HepG2 (cell line): ENCODE measurements at regions not wholly inside any gene's neighbourhood (a gene's known extent, or its start where the extent isn't known, plus 50 kb on each side); places are given as distances from the start of the nearest gene placed in this dataset.
"Not testable (repeated sequence)": the region's sequence is repeated elsewhere in the genome, so short reads cannot be mapped to it uniquely, and the experiment has no call there.

ENCODE experiments used
- ATAC-seq: fragments of 200-7000 bp; cut with Tn5 transposase; 3 replicates; pipeline ENCODE4 v1.9.1; 2020; ENCODE audit warnings: mild to moderate bottlenecking, moderate library complexity
- BruUV-seq: library from RNA; stranded (reverse); fragments of 400-500 nt; replicated peaks from 2 replicates; lab custom pipeline; 2021; lab: Mats Ljungman, UMichigan
- CTCF ChIA-PET: fragments of 300-600 bp; formaldehyde crosslinking; extraction: SDS; loops from one replicate; lab custom pipeline; 2021; ENCODE audit warnings: low total read pairs, inconsistent platforms, low intra/inter-chr PET ratio; lab: Yijun Ruan, JAX
- POLR2A ChIA-PET: fragments of 350-600 bp; sonication (Branson Sonifier 250); formaldehyde crosslinking; loops from one replicate; lab custom pipeline; 2020; ENCODE audit warnings: antibody characterized with exemption, inconsistent platforms; lab: Yijun Ruan, JAX
- DNase-seq: peaks from one replicate; pipeline ENCODE4 v3.0.0-alpha.2; 2015; ENCODE audit warnings: low spot score
- FAIRE-seq: peaks from 3 replicates; lab custom pipeline; 2011; peaks lifted over from hg19 to GRCh38; lab: Jason Lieb, UNC
- H2AFZ ChIP-seq: one replicate; pipeline ENCODE4 v1.6.1; 2011; ENCODE audit warnings: low read length, inconsistent platforms
- H3K27ac ChIP-seq: fragments of 300-600 bp; 3 replicates; pipeline ENCODE4 v1.8.0; 2011; ENCODE audit warnings: mixed run types, mild to moderate bottlenecking, mixed read lengths, low read length, inconsistent platforms; ENCODE audit not compliant: insufficient read depth; ENCODE audit errors: extremely low read length
- H3K27me3 ChIP-seq, 2 experiments: fragments of 200-600 bp in 1 of 2; 2 replicates in 1 of 2; 3 replicates in 1 of 2; pipeline versions ENCODE4 v1.6.0 to v1.8.0; 2011; ENCODE audit warnings: low read length in 2 of 2, mild to moderate bottlenecking in 2 of 2, moderate library complexity in 2 of 2, inconsistent platforms in 1 of 2; ENCODE audit not compliant: insufficient read depth in 2 of 2, control insufficient read depth in 1 of 2
- H3K36me3 ChIP-seq, 2 experiments: fragments of 200-600 bp in 1 of 2; replicated peaks in 1 of 2; 2 replicates in 1 of 2; 3 replicates in 1 of 2; pipeline versions ENCODE4 v1.5.1 to v1.8.0; 2011; ENCODE audit warnings: low read length in 2 of 2, inconsistent platforms in 1 of 2; ENCODE audit not compliant: insufficient read depth in 2 of 2, control insufficient read depth in 1 of 2
- H3K4me1 ChIP-seq: 2 replicates; pipeline ENCODE4 v1.5.1; 2012; ENCODE audit warnings: low read length, inconsistent platforms; ENCODE audit not compliant: insufficient read depth
- H3K4me2 ChIP-seq: 2 replicates; pipeline ENCODE4 v1.6.0; 2011; ENCODE audit warnings: low read depth, low read length, inconsistent platforms
- H3K4me3 ChIP-seq, 3 experiments: fragments of 200-600 bp in 1 of 3; sonication (generic), shearing (Covaris generic) in 1 of 3; replicated peaks in 1 of 3; 2 replicates each; pipeline ENCODE4 v1.5.1; 2011 to 2016; ENCODE audit warnings: low read length in 3 of 3, inconsistent platforms in 2 of 3, low read depth in 2 of 3, mild to moderate bottlenecking in 2 of 3, control low read depth in 1 of 3, mixed read lengths in 1 of 3; ENCODE audit not compliant: insufficient read depth in 1 of 3
- H3K79me2 ChIP-seq: one replicate; pipeline ENCODE4 v1.6.1; 2011; ENCODE audit warnings: low read length, inconsistent platforms; ENCODE audit not compliant: insufficient read depth
- H3K9ac ChIP-seq: 2 replicates; pipeline ENCODE4 v1.6.0; 2011; ENCODE audit warnings: mild to moderate bottlenecking, low read depth, low read length, inconsistent platforms; ENCODE audit not compliant: insufficient read depth
- H3K9me3 ChIP-seq: 2 replicates; pipeline ENCODE4 v1.5.1; 2012; ENCODE audit warnings: mild to moderate bottlenecking, low read length
- H4K20me1 ChIP-seq: 2 replicates; pipeline ENCODE4 v1.6.0; 2011; ENCODE audit warnings: inconsistent platforms, mild to moderate bottlenecking, low read length, moderate library complexity; ENCODE audit not compliant: insufficient read depth
- ARNT ChIP-seq: fragments of 450-650 bp; IDR thresholded peaks from 2 replicates; pipeline ENCODE4 v1.6.1; 2017
- FOXP1 ChIP-seq, 2 experiments: fragments of 450-650 bp in 1 of 2; IDR thresholded peaks; 2 replicates each; pipeline ENCODE4 v1.6.1; 2017 to 2018; ENCODE audit warnings: antibody characterized with exemption in 1 of 2
- GZF1 ChIP-seq: sonication (generic); formaldehyde crosslinking; IDR thresholded peaks from 2 replicates; pipeline ENCODE4 v1.5.1; 2020; ENCODE audit warnings: mild to moderate bottlenecking, missing genetic modification reagents
- HMGA1 ChIP-seq: sonication (generic); formaldehyde crosslinking; conservative IDR thresholded peaks from 2 replicates; pipeline ENCODE4 v1.4.0; 2020; ENCODE audit warnings: missing genetic modification reagents
- JDP2 ChIP-seq: sonication (generic); formaldehyde crosslinking; IDR thresholded peaks from 2 replicates; pipeline ENCODE4 v1.8.1; 2022; ENCODE audit warnings: missing genetic modification reagents, borderline replicate concordance
- KLF13 ChIP-seq: sonication (generic); formaldehyde crosslinking; IDR thresholded peaks from 2 replicates; pipeline ENCODE4 v1.4.0; 2020; ENCODE audit warnings: mild to moderate bottlenecking, missing genetic modification reagents
- MIER2 ChIP-seq: IDR thresholded peaks from 2 replicates; pipeline ENCODE4 v1.6.1; 2016; ENCODE audit warnings: missing biosample characterization, missing genetic modification reagents
- NBN ChIP-seq: fragments of 450-650 bp; conservative IDR thresholded peaks from 2 replicates; pipeline ENCODE4 v1.6.1; 2017
- NFRKB ChIP-seq: fragments of 450-650 bp; IDR thresholded peaks from 2 replicates; pipeline ENCODE4 v1.6.1; 2017
- NPAS2 ChIP-seq: sonication (generic); formaldehyde crosslinking; IDR thresholded peaks from 2 replicates; pipeline ENCODE4 v1.8.0; 2022; ENCODE audit warnings: mild to moderate bottlenecking, missing genetic modification reagents, borderline replicate concordance
- RAD21 ChIP-seq: fragments of 450-650 bp; formaldehyde crosslinking; IDR thresholded peaks from 2 replicates; pipeline ENCODE4 v1.5.0; 2020; ENCODE audit warnings: mild to moderate bottlenecking
- SETDB1 ChIP-seq: sonication (generic); formaldehyde crosslinking; IDR thresholded peaks from 2 replicates; pipeline ENCODE4 v1.5.1; 2020; ENCODE audit warnings: missing genetic modification reagents, mild to moderate bottlenecking, borderline replicate concordance
- SNAI1 ChIP-seq: sonication (generic); formaldehyde crosslinking; IDR thresholded peaks from 2 replicates; pipeline ENCODE4 v1.5.0; 2020; ENCODE audit warnings: mild to moderate bottlenecking, missing genetic modification reagents, borderline replicate concordance
- SP4 ChIP-seq: sonication (generic); formaldehyde crosslinking; IDR thresholded peaks from 2 replicates; pipeline ENCODE4 v1.8.1; 2023; ENCODE audit warnings: mild to moderate bottlenecking, missing genetic modification reagents
- YEATS4 ChIP-seq: sonication (generic); formaldehyde crosslinking; IDR thresholded peaks from 2 replicates; pipeline ENCODE4 v1.4.0; 2020; ENCODE audit warnings: missing genetic modification reagents, borderline replicate concordance
- ZBTB38 ChIP-seq: sonication (generic); formaldehyde crosslinking; IDR thresholded peaks from 2 replicates; pipeline ENCODE4 v1.5.1; 2020; ENCODE audit warnings: mild to moderate bottlenecking, missing genetic modification reagents
- ZNF230 ChIP-seq: sonication (generic); formaldehyde crosslinking; IDR thresholded peaks from 2 replicates; pipeline ENCODE4 v1.4.0; 2020; ENCODE audit warnings: mild to moderate bottlenecking, missing genetic modification reagents
- ZNF234 ChIP-seq: sonication (generic); formaldehyde crosslinking; conservative IDR thresholded peaks from 2 replicates; pipeline ENCODE4 v1.5.1; 2020; ENCODE audit warnings: mild to moderate bottlenecking, missing genetic modification reagents
- ZNF282 ChIP-seq: fragments of 450-650 bp; IDR thresholded peaks from 2 replicates; pipeline ENCODE4 v1.6.1; 2018; ENCODE audit not compliant: partially characterized antibody
- ZNF33B ChIP-seq: sonication (generic); formaldehyde crosslinking; IDR thresholded peaks from 2 replicates; pipeline ENCODE4 v1.5.1; 2020; ENCODE audit warnings: mild to moderate bottlenecking, missing genetic modification reagents
- WGBS: methylation state at CpG from one replicate; pipeline ENCODE4 v1.1.6; 2017; ENCODE audit warnings: low lambda C conversion rate; 5-methylcytosine and 5-hydroxymethylcytosine counted together
- in situ Hi-C: cut with HindIII; loops from 2 replicates; pipeline ENCODE4 v1.10.0; 2017; ENCODE audit warnings: low pct_unique_long_range_greater_than_20kb; ENCODE audit not compliant: extremely low pct_ligation_motif_present
- intact Hi-C: fragments of 100-400 bp; cut with micrococcal nuclease; formaldehyde crosslinking; loops from one replicate; pipeline ENCODE4 v1.10.0; 2022; ENCODE audit not compliant: unreplicated experiment
- TF ChIP-seq, protein P1 (sequence below): sonication (generic); formaldehyde crosslinking; IDR thresholded peaks from 2 replicates; pipeline ENCODE4 v1.5.0; 2020; ENCODE audit warnings: missing genetic modification reagents, mild to moderate bottlenecking, borderline replicate concordance

DNA sequence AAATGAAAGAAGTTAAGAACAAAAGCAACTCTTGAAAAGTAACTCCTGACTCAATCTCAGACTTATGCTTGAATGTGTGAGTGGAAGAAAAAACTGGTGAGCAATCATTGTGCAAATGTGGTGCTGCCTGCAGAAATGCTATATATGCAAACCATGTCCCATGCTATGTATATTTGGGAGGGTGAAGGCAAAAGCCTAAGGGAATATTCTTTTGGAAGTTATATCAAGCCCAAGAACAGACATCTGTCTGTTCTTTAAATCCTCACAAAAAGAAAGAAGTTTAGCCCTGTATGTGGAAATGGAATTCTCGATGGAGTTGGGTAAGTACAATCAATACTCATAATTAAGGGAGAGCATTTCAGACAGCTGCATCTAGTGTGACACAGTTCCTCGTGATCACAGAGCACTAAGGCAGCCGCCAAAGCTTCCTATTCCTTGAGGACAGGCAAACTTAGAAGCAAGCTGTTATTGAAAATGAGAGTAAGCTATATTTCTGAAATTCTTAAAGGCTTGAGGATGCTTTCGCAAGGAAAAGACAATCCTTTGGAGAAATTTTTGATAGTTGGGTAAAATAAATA lies 406.5 kb upstream of the CHORDC1 start (continued):
- TF ChIP-seq FOXP1 (IDR thresholded peaks at IDR 0.05) (no peak), FOXP1 (CRISPR knock-in tag; IDR thresholded peaks at IDR 0.05) (no peak), ZNF282 (no peak), SNAI1 (CRISPR knock-in tag) (no peak), NPAS2 (no peak), NBN (no peak), ZNF234 (CRISPR knock-in tag) (no peak), ZNF33B (CRISPR knock-in tag) (no peak), RAD21 (CRISPR knock-in tag) (no peak), JDP2 (no peak)

DNA sequence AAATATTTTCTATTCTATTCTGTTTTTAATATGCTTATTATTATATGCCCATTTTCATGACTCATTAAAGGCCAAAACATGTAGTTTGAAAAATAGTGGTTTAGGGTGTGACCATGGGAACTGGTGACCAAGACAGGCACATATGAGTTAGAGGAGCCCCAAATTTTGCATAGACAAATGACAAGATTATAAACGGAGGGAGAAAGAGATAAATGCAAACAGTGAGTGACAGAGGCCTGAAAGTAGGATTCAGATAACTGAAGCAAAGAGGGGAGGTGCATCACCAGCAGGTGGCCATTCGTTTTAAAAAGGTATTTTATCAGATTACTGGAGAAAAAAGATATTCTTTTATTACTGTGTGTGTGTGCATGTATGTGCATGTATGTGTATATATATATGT lies 391.5 kb upstream of the CHORDC1 start:
- intact Hi-C loops = no loop called here
- no peak overlapping the region for H3K4me3 ChIP-seq
- CTCF ChIA-PET = no interaction called here
- BruUV-seq = no TSS peak
- no peak overlapping the region for H2AFZ ChIP-seq
- H3K9ac ChIP-seq = no peak overlapping the region
- H3K27ac ChIP-seq = no peak overlapping the region
- no peak for DNase-seq
- no peak overlapping the region for H3K4me2 ChIP-seq
- POLR2A ChIA-PET = no interaction called here
- no peaks in the 10 kb centered on the region for H3K36me3 ChIP-seq
- no peaks in the 10 kb centered on the region for H3K9me3 ChIP-seq
- FAIRE-seq = no peak
- no peak for ATAC-seq
- no peaks in the 10 kb centered on the region for H3K79me2 ChIP-seq
- TF ChIP-seq ZBTB38 (CRISPR knock-in tag) (no peak), RAD21 (CRISPR knock-in tag) (no peak), SP4 (CRISPR knock-in tag) (no peak), MIER2 (CRISPR knock-in tag) (no peak), NFRKB (no peak), ZNF230 (CRISPR knock-in tag) (no peak), SETDB1 (CRISPR knock-in tag) (no peak), HMGA1 (CRISPR knock-in tag) (no peak), GZF1 (CRISPR knock-in tag) (no peak), KLF13 (CRISPR knock-in tag) (no peak), YEATS4 (CRISPR knock-in tag) (no peak), ARNT (no peak)
- TF ChIP-seq, protein P1, sequence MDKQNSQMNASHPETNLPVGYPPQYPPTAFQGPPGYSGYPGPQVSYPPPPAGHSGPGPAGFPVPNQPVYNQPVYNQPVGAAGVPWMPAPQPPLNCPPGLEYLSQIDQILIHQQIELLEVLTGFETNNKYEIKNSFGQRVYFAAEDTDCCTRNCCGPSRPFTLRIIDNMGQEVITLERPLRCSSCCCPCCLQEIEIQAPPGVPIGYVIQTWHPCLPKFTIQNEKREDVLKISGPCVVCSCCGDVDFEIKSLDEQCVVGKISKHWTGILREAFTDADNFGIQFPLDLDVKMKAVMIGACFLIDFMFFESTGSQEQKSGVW (CRISPR knock-in tag) = no peak
- H4K20me1 ChIP-seq = no peaks in the 10 kb centered on the region
- H3K4me1 ChIP-seq = no peaks in the 10 kb centered on the region
- WGBS = 24% methylated on average over 2 of the region's 2 CpGs
- in situ Hi-C loops = no loop called here
- H3K27me3 ChIP-seq = no peaks in the 10 kb centered on the region

GRCh38 chr11:90613037-90613436 lies 390.2 kb upstream of the CHORDC1 start:
- H4K20me1 ChIP-seq, intact Hi-C loops, H3K36me3 ChIP-seq, in situ Hi-C loops, H3K4me2 ChIP-seq, H3K4me1 ChIP-seq, CTCF ChIA-PET, H3K4me3 ChIP-seq, DNase-seq, FAIRE-seq, ATAC-seq, H3K27me3 ChIP-seq, H3K27ac ChIP-seq, H3K9ac ChIP-seq, POLR2A ChIA-PET, H2AFZ ChIP-seq, BruUV-seq, H3K9me3 ChIP-seq, H3K79me2 ChIP-seq: not testable (repeated sequence)
- 28% methylated on average over 4 of the region's 4 CpGs for WGBS
